HepG2 (cell line): ENCODE measurements at regions not wholly inside any gene's neighbourhood (a gene's known extent, or its start where the extent isn't known, plus 50 kb on each side); places are given as distances from the start of the nearest gene placed in this dataset.

Source experiments
- ATAC-seq: fragments of 200-7000 bp; cut with Tn5 transposase; 3 replicates; pipeline ENCODE4 v1.9.1; 2020; ENCODE audit warnings: mild to moderate bottlenecking, moderate library complexity
- BruUV-seq: library from RNA; stranded (reverse); fragments of 400-500 nt; replicated peaks from 2 replicates; lab custom pipeline; 2021; lab: Mats Ljungman, UMichigan
- CTCF ChIA-PET: fragments of 300-600 bp; formaldehyde crosslinking; extraction: SDS; loops from one replicate; lab custom pipeline; 2021; ENCODE audit warnings: low total read pairs, inconsistent platforms, low intra/inter-chr PET ratio; lab: Yijun Ruan, JAX
- POLR2A ChIA-PET: fragments of 350-600 bp; sonication (Branson Sonifier 250); formaldehyde crosslinking; loops from one replicate; lab custom pipeline; 2020; ENCODE audit warnings: antibody characterized with exemption, inconsistent platforms; lab: Yijun Ruan, JAX
- DNase-seq: peaks from one replicate; pipeline ENCODE4 v3.0.0-alpha.2; 2015; ENCODE audit warnings: low spot score
- FAIRE-seq: peaks from 3 replicates; lab custom pipeline; 2011; peaks lifted over from hg19 to GRCh38; lab: Jason Lieb, UNC
- H2AFZ ChIP-seq: one replicate; pipeline ENCODE4 v1.6.1; 2011; ENCODE audit warnings: low read length, inconsistent platforms
- H3K27ac ChIP-seq: fragments of 300-600 bp; 3 replicates; pipeline ENCODE4 v1.8.0; 2011; ENCODE audit warnings: mixed run types, mild to moderate bottlenecking, mixed read lengths, low read length, inconsistent platforms; ENCODE audit not compliant: insufficient read depth; ENCODE audit errors: extremely low read length
- H3K27me3 ChIP-seq, 2 experiments: fragments of 200-600 bp in 1 of 2; 2 replicates in 1 of 2; 3 replicates in 1 of 2; pipeline versions ENCODE4 v1.6.0 to v1.8.0; 2011; ENCODE audit warnings: low read length in 2 of 2, mild to moderate bottlenecking in 2 of 2, moderate library complexity in 2 of 2, inconsistent platforms in 1 of 2; ENCODE audit not compliant: insufficient read depth in 2 of 2, control insufficient read depth in 1 of 2
- H3K36me3 ChIP-seq, 2 experiments: fragments of 200-600 bp in 1 of 2; replicated peaks in 1 of 2; 2 replicates in 1 of 2; 3 replicates in 1 of 2; pipeline versions ENCODE4 v1.5.1 to v1.8.0; 2011; ENCODE audit warnings: low read length in 2 of 2, inconsistent platforms in 1 of 2; ENCODE audit not compliant: insufficient read depth in 2 of 2, control insufficient read depth in 1 of 2
- H3K4me1 ChIP-seq: 2 replicates; pipeline ENCODE4 v1.5.1; 2012; ENCODE audit warnings: low read length, inconsistent platforms; ENCODE audit not compliant: insufficient read depth
- H3K4me2 ChIP-seq: 2 replicates; pipeline ENCODE4 v1.6.0; 2011; ENCODE audit warnings: low read depth, low read length, inconsistent platforms
- H3K4me3 ChIP-seq, 3 experiments: fragments of 200-600 bp in 1 of 3; sonication (generic), shearing (Covaris generic) in 1 of 3; replicated peaks in 1 of 3; 2 replicates each; pipeline ENCODE4 v1.5.1; 2011 to 2016; ENCODE audit warnings: low read length in 3 of 3, inconsistent platforms in 2 of 3, low read depth in 2 of 3, mild to moderate bottlenecking in 2 of 3, control low read depth in 1 of 3, mixed read lengths in 1 of 3; ENCODE audit not compliant: insufficient read depth in 1 of 3
- H3K79me2 ChIP-seq: one replicate; pipeline ENCODE4 v1.6.1; 2011; ENCODE audit warnings: low read length, inconsistent platforms; ENCODE audit not compliant: insufficient read depth
- H3K9ac ChIP-seq: 2 replicates; pipeline ENCODE4 v1.6.0; 2011; ENCODE audit warnings: mild to moderate bottlenecking, low read depth, low read length, inconsistent platforms; ENCODE audit not compliant: insufficient read depth
- H3K9me3 ChIP-seq: 2 replicates; pipeline ENCODE4 v1.5.1; 2012; ENCODE audit warnings: mild to moderate bottlenecking, low read length
- H4K20me1 ChIP-seq: 2 replicates; pipeline ENCODE4 v1.6.0; 2011; ENCODE audit warnings: inconsistent platforms, mild to moderate bottlenecking, low read length, moderate library complexity; ENCODE audit not compliant: insufficient read depth
- CHD4 ChIP-seq: fragments of 200-600 bp; sonication (generic); IDR thresholded peaks from 2 replicates; pipeline ENCODE4 v1.7.0; 2017; ENCODE audit warnings: mild to moderate bottlenecking, low read length, borderline replicate concordance
- GTF2F1 ChIP-seq: fragments of 150-350 bp; IDR thresholded peaks from 2 replicates; pipeline ENCODE4 v1.6.1; 2014; ENCODE audit warnings: low read length
- REL ChIP-seq: sonication (generic); formaldehyde crosslinking; conservative IDR thresholded peaks from 2 replicates; pipeline ENCODE4 v1.8.0; 2022; ENCODE audit warnings: mild to moderate bottlenecking, missing genetic modification reagents, moderate library complexity
- SALL2 ChIP-seq: sonication (generic); formaldehyde crosslinking; IDR thresholded peaks from 2 replicates; pipeline ENCODE4 v1.8.1; 2023; ENCODE audit warnings: mild to moderate bottlenecking, missing genetic modification reagents, inconsistent platforms
- ZBTB20 ChIP-seq: sonication (generic); formaldehyde crosslinking; IDR thresholded peaks from 2 replicates; pipeline ENCODE4 v1.8.1; 2023; ENCODE audit warnings: missing genetic modification reagents, low read depth, mild to moderate bottlenecking, borderline replicate concordance
- ZBTB7B ChIP-seq: sonication (generic); formaldehyde crosslinking; IDR thresholded peaks from 2 replicates; pipeline ENCODE4 v1.4.0; 2020; ENCODE audit warnings: missing genetic modification reagents
- ZNF12 ChIP-seq: sonication (generic); formaldehyde crosslinking; IDR thresholded peaks from 2 replicates; pipeline ENCODE4 v1.5.0; 2020; ENCODE audit warnings: missing genetic modification reagents
- ZNF891 ChIP-seq: sonication (generic); formaldehyde crosslinking; IDR thresholded peaks from 2 replicates; pipeline ENCODE4 v1.5.0; 2020; ENCODE audit warnings: mild to moderate bottlenecking, missing genetic modification reagents
- WGBS: methylation state at CpG from one replicate; pipeline ENCODE4 v1.1.6; 2017; ENCODE audit warnings: low lambda C conversion rate; 5-methylcytosine and 5-hydroxymethylcytosine counted together
- in situ Hi-C: cut with HindIII; loops from 2 replicates; pipeline ENCODE4 v1.10.0; 2017; ENCODE audit warnings: low pct_unique_long_range_greater_than_20kb; ENCODE audit not compliant: extremely low pct_ligation_motif_present
- intact Hi-C: fragments of 100-400 bp; cut with micrococcal nuclease; formaldehyde crosslinking; loops from one replicate; pipeline ENCODE4 v1.10.0; 2022; ENCODE audit not compliant: unreplicated experiment

- H3K79me2 ChIP-seq = no peaks in the 10 kb centered on the region
- no peak overlapping the region for H2AFZ ChIP-seq
- DNase-seq = peak; percentile 4
- no peaks in the 10 kb centered on the region for H3K27me3 ChIP-seq
- no peaks in the 10 kb centered on the region for H3K4me1 ChIP-seq
- H3K9me3 ChIP-seq = no peaks in the 10 kb centered on the region
- no peak overlapping the region for H3K27ac ChIP-seq
- no peak for FAIRE-seq
- in situ Hi-C loops (no loop called here), intact Hi-C loops (no loop called here)
- no peak overlapping the region for H3K4me3 ChIP-seq
- no peak overlapping the region for H3K9ac ChIP-seq
- no peak for TF ChIP-seq ZNF12 (CRISPR knock-in tag)
- TF ChIP-seq SALL2 (CRISPR knock-in tag) = no peak
- ATAC-seq = no peak
- ChIA-PET CTCF (no interaction called here), POLR2A (no interaction called here)
- no TSS peak for BruUV-seq
- no peaks in the 10 kb centered on the region for H3K36me3 ChIP-seq
- no peaks in the 10 kb centered on the region for H4K20me1 ChIP-seq
- 82% methylated on average over 5 of the region's 5 CpGs for WGBS
- no peak overlapping the region for H3K4me2 ChIP-seq
These were observed 104.2 kb upstream of the BARHL2 start for GRCh38 chr1:90821152-90821787.

GRCh38 chr1:90820745-90821144 lies 103.6 kb upstream of the BARHL2 start:
- no peak for FAIRE-seq
- H3K36me3 ChIP-seq = no peaks in the 10 kb centered on the region
- H3K4me1 ChIP-seq = no peaks in the 10 kb centered on the region
- POLR2A ChIA-PET = no interaction called here
- intact Hi-C loops = no loop called here
- no peaks in the 10 kb centered on the region for H4K20me1 ChIP-seq
- H3K27ac ChIP-seq = no peak overlapping the region
- H3K9me3 ChIP-seq = no peaks in the 10 kb centered on the region
- in situ Hi-C loops = no loop called here
- CTCF ChIA-PET = no interaction called here
- no peak for ATAC-seq
- no peak for TF ChIP-seq ZBTB20
- TF ChIP-seq GTF2F1 = no peak
- no peak for TF ChIP-seq CHD4
- no peak for TF ChIP-seq ZNF891 (CRISPR knock-in tag)
- TF ChIP-seq REL = no peak
- TF ChIP-seq ZBTB7B = no peak
- BruUV-seq = no TSS peak
- no peak for DNase-seq
- no peak overlapping the region for H3K4me3 ChIP-seq
- no peaks in the 10 kb centered on the region for H3K27me3 ChIP-seq
- H3K4me2 ChIP-seq = no peak overlapping the region
- no peak overlapping the region for H2AFZ ChIP-seq
- 89% methylated on average over 2 of the region's 2 CpGs for WGBS
- H3K9ac ChIP-seq = no peak overlapping the region
- H3K79me2 ChIP-seq = no peaks in the 10 kb centered on the region
